ENCODE measurements at regions not wholly inside any gene's neighbourhood (a gene's known extent, or its start where the extent isn't known, plus 50 kb on each side); places are given as distances from the start of the nearest gene placed in this dataset.

- TF ChIP-seq, protein P1, sequence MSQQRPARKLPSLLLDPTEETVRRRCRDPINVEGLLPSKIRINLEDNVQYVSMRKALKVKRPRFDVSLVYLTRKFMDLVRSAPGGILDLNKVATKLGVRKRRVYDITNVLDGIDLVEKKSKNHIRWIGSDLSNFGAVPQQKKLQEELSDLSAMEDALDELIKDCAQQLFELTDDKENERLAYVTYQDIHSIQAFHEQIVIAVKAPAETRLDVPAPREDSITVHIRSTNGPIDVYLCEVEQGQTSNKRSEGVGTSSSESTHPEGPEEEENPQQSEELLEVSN (IDR thresholded peaks at IDR 0.05; ENCODE audit: borderline replicate concordance, low read depth): no peak
- TF ChIP-seq, protein P2, sequence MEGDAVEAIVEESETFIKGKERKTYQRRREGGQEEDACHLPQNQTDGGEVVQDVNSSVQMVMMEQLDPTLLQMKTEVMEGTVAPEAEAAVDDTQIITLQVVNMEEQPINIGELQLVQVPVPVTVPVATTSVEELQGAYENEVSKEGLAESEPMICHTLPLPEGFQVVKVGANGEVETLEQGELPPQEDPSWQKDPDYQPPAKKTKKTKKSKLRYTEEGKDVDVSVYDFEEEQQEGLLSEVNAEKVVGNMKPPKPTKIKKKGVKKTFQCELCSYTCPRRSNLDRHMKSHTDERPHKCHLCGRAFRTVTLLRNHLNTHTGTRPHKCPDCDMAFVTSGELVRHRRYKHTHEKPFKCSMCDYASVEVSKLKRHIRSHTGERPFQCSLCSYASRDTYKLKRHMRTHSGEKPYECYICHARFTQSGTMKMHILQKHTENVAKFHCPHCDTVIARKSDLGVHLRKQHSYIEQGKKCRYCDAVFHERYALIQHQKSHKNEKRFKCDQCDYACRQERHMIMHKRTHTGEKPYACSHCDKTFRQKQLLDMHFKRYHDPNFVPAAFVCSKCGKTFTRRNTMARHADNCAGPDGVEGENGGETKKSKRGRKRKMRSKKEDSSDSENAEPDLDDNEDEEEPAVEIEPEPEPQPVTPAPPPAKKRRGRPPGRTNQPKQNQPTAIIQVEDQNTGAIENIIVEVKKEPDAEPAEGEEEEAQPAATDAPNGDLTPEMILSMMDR (IDR thresholded peaks at IDR 0.05): no peak
- TF ChIP-seq, protein P3, sequence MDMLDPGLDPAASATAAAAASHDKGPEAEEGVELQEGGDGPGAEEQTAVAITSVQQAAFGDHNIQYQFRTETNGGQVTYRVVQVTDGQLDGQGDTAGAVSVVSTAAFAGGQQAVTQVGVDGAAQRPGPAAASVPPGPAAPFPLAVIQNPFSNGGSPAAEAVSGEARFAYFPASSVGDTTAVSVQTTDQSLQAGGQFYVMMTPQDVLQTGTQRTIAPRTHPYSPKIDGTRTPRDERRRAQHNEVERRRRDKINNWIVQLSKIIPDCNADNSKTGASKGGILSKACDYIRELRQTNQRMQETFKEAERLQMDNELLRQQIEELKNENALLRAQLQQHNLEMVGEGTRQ (IDR thresholded peaks at IDR 0.05): no peak
- TF ChIP-seq CEBPB (IDR thresholded peaks at IDR 0.05): no peak
- no peak for TF ChIP-seq RAD21 (conservative IDR thresholded peaks at IDR 0.05 in 1 of 2, IDR thresholded peaks at IDR 0.05 in 1 of 2)
- no peak for TF ChIP-seq POLR2A (IDR thresholded peaks at IDR 0.05; ENCODE audit: low read length)
Observed at GRCh38 chr3:157836022-157836421, 270.2 kb downstream of the SHOX2 start.
